Mammary epithelial cell (primary cell): ENCODE measurements at regions not wholly inside any gene's neighbourhood (a gene's known extent, or its start where the extent isn't known, plus 50 kb on each side); places are given as distances from the start of the nearest gene placed in this dataset.

Source experiments
- EZH2 ChIP-seq: IDR thresholded peaks from 2 replicates; pipeline ENCODE4 v1.6.1; 2012; ENCODE audit warnings: low read length, inconsistent platforms, borderline replicate concordance
- TF ChIP-seq, protein P1 (sequence below), 2 donors: IDR thresholded peaks in 1 of 2; conservative IDR thresholded peaks in 1 of 2; 2 replicates each; pipeline ENCODE4 v1.5.1; 2011 to 2012; ENCODE audit warnings: inconsistent platforms in 2 of 2, low read length in 2 of 2, mild to moderate bottlenecking in 2 of 2, control low read depth in 1 of 2, low read depth in 1 of 2; ENCODE audit not compliant: insufficient read depth in 1 of 2; ENCODE audit errors: extremely low read depth in 1 of 2

DNA sequence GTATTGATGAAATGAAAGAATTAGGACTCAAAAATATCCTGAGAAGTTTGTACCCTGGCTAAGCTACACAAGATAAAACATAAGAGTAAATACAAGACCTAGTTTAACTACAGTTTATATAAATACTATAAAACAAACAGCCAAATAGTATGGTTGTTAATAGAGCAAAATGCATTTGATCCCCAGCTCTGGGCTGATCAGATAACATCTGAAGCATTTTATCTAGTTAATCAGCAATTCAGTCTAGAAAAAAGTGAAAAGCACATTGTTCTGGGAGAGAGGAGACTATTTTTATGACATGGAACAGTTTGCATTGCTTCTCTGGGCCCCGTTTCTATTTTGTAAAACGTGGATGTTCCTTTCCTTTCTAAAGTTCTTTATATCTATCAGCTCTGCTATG is 139.6 kb upstream of the RORB start:
- TF ChIP-seq, protein P1, sequence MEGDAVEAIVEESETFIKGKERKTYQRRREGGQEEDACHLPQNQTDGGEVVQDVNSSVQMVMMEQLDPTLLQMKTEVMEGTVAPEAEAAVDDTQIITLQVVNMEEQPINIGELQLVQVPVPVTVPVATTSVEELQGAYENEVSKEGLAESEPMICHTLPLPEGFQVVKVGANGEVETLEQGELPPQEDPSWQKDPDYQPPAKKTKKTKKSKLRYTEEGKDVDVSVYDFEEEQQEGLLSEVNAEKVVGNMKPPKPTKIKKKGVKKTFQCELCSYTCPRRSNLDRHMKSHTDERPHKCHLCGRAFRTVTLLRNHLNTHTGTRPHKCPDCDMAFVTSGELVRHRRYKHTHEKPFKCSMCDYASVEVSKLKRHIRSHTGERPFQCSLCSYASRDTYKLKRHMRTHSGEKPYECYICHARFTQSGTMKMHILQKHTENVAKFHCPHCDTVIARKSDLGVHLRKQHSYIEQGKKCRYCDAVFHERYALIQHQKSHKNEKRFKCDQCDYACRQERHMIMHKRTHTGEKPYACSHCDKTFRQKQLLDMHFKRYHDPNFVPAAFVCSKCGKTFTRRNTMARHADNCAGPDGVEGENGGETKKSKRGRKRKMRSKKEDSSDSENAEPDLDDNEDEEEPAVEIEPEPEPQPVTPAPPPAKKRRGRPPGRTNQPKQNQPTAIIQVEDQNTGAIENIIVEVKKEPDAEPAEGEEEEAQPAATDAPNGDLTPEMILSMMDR (conservative IDR thresholded peaks at IDR 0.05 in 1 of 2, IDR thresholded peaks at IDR 0.05 in 1 of 2; ENCODE audit: extremely low read depth in 1 of 2, insufficient read depth in 1 of 2, low read depth in 1 of 2, low read length in 2 of 2) = no peak
- no peak for TF ChIP-seq EZH2
